GM19395 (cell line): ENCODE measurements at regions not wholly inside any gene's neighbourhood (a gene's known extent, or its start where the extent isn't known, plus 50 kb on each side); places are given as distances from the start of the nearest gene placed in this dataset.

Experiments used
- ATAC-seq: cut with Tn5 transposase; IDR thresholded peaks from one replicate; pipeline ENCODE4 v1.9.1; 2021; ENCODE audit warnings: mild to moderate bottlenecking, moderate library complexity; ENCODE audit not compliant: unreplicated experiment

GRCh38 chr14:95413289-95414215 lies 93.8 kb upstream of the CLMN start:
- ATAC-seq: no peak

GRCh38 chr14:95410838-95411237 lies 91.1 kb upstream of the CLMN start:
- ATAC-seq: no peak

GRCh38 chr14:95409477-95410272 lies 90.0 kb upstream of the CLMN start:
- no peak for ATAC-seq

- no peak for ATAC-seq
These were observed 89.2 kb upstream of the CLMN start for GRCh38 chr14:95408731-95409476.

- no peak for ATAC-seq
These were observed 87.6 kb upstream of the CLMN start for GRCh38 chr14:95407354-95407753.

GRCh38 chr14:95406756-95407277 lies 87.1 kb upstream of the CLMN start:
- ATAC-seq: no peak

- no peak for ATAC-seq
These were observed 84.9 kb upstream of the CLMN start for GRCh38 chr14:95404583-95404982.

- ATAC-seq: no peak
These were observed 82.9 kb upstream of the CLMN start for GRCh38 chr14:95402578-95402977.

- no peak for ATAC-seq
These were observed 82.5 kb upstream of the CLMN start for GRCh38 chr14:95402176-95402575.

GRCh38 chr14:95398630-95399547 lies 79.2 kb upstream of the CLMN start:
- no peak for ATAC-seq

GRCh38 chr14:95397325-95397724 lies 77.6 kb upstream of the CLMN start:
- no peak for ATAC-seq

GRCh38 chr14:95396221-95396620 lies 76.5 kb upstream of the CLMN start:
- no peak for ATAC-seq

- ATAC-seq: no peak
These were observed 75.5 kb upstream of the CLMN start for GRCh38 chr14:95395098-95395737.

- ATAC-seq: no peak
These were observed 74.8 kb upstream of the CLMN start for GRCh38 chr14:95394297-95395097.

- no peak for ATAC-seq
These were observed 73.1 kb upstream of the CLMN start for GRCh38 chr14:95392841-95393240.

- ATAC-seq: no peak
These were observed 71.6 kb upstream of the CLMN start for GRCh38 chr14:95391331-95391730.

GRCh38 chr14:95389471-95390011 lies 69.8 kb upstream of the CLMN start:
- ATAC-seq: no peak

GRCh38 chr14:95388699-95389098 lies 69.0 kb upstream of the CLMN start:
- ATAC-seq: no peak
